ENCODE measurements at regions not wholly inside any gene's neighbourhood (a gene's known extent, or its start where the extent isn't known, plus 50 kb on each side); places are given as distances from the start of the nearest gene placed in this dataset.

DNA sequence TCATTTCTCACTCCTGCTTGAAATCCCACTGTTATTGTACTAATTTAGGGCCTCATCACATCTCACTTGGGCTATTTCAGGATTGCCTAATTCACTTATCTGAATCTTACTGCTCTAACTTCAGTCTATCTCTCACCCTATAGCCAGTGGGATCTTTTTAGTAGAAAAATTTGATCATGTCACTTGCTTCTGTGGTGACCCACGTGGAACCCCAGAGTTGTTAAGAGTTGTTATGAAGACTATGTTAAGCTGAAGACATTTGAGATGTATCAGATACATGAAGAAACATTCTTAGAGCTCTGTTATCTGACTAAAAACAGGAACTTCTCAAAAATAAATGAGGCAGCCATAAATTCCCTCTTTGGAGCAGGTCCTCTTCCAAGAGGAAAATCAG is 1375.6 kb upstream of the TENM4 start:
- ChIA-PET POLR2A (interaction anchor here (1.0 to 3.7 kb wide), 2 partner anchors 21 to 26 kb away, joined by 6 to 17 read pairs; no protein-coding TSS in a partner anchor), RAD21 (ENCODE audit: unreplicated experiment) (interaction anchor here (0.6 to 2.0 kb wide), 4 partner anchors 16 to 30 kb away, joined by 3 to 9 read pairs (median 6); no protein-coding TSS in a partner anchor)

More for the DNA sequence above, 1375.6 kb upstream of the TENM4 start:
- Histone ChIP-seq H3K9ac (ENCODE audit: control insufficient read depth, insufficient read depth, low read length) (no peak overlapping the region), H4K20me1 (ENCODE audit: control insufficient read depth, insufficient read depth) (no peaks in the 10 kb centered on the region), H2AFZ (ENCODE audit: control insufficient read depth, low read depth, low read length) (peak overlapping the region; percentile 85), H3K36me3 (ENCODE audit: control insufficient read depth in 2 of 2, insufficient read depth in 2 of 2, low read length in 1 of 2) (no peaks in the 10 kb centered on the region), H3K4me1 (ENCODE audit: control insufficient read depth, insufficient read depth, low read length) (peaks cover 17% of the 10 kb centered on the region), H3K27me3 (replicated peaks in 1 of 2; ENCODE audit: control insufficient read depth in 2 of 2, insufficient read depth in 2 of 2, low read length in 1 of 2) (no peaks in the 10 kb centered on the region), H3K4me3 (peak overlapping the region; percentile 46; the same call in 1 of the 2 replicates), H3K4me2 (ENCODE audit: control insufficient read depth, insufficient read depth) (peak overlapping the region; percentile 77; the same call in 1 of the 2 replicates), H3K9me3 (replicated peaks; ENCODE audit: control insufficient read depth, insufficient read depth, low read length) (no peaks in the 10 kb centered on the region), H3K27ac (ENCODE audit: control insufficient read depth, insufficient read depth) (peak overlapping the region; percentile 79), H3K79me2 (ENCODE audit: control insufficient read depth, insufficient read depth, low read length) (no peaks in the 10 kb centered on the region)
- BruUV-seq (replicated peaks) = no TSS peak
- WGBS (ENCODE audit: insufficient coverage, insufficient replicate concordance, low lambda C conversion rate, missing lambda C conversion rate) = 0% methylated on average over 1 of the region's 1 CpG
- ATAC-seq = peak; percentile 77
- no peak for DNase-seq (ENCODE audit: low read depth, low spot score)
- in situ Hi-C loops (cut with MboI) = no loop called here
- TF ChIP-seq CREB1 (IDR thresholded peaks at IDR 0.05; ENCODE audit: low read depth) = 0 out of 2 replicates have a peak, but pooled peaks have one; percentile 12
- TF ChIP-seq, protein P1, sequence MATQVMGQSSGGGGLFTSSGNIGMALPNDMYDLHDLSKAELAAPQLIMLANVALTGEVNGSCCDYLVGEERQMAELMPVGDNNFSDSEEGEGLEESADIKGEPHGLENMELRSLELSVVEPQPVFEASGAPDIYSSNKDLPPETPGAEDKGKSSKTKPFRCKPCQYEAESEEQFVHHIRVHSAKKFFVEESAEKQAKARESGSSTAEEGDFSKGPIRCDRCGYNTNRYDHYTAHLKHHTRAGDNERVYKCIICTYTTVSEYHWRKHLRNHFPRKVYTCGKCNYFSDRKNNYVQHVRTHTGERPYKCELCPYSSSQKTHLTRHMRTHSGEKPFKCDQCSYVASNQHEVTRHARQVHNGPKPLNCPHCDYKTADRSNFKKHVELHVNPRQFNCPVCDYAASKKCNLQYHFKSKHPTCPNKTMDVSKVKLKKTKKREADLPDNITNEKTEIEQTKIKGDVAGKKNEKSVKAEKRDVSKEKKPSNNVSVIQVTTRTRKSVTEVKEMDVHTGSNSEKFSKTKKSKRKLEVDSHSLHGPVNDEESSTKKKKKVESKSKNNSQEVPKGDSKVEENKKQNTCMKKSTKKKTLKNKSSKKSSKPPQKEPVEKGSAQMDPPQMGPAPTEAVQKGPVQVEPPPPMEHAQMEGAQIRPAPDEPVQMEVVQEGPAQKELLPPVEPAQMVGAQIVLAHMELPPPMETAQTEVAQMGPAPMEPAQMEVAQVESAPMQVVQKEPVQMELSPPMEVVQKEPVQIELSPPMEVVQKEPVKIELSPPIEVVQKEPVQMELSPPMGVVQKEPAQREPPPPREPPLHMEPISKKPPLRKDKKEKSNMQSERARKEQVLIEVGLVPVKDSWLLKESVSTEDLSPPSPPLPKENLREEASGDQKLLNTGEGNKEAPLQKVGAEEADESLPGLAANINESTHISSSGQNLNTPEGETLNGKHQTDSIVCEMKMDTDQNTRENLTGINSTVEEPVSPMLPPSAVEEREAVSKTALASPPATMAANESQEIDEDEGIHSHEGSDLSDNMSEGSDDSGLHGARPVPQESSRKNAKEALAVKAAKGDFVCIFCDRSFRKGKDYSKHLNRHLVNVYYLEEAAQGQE (IDR thresholded peaks at IDR 0.05; ENCODE audit: low read depth, low read length) = no peak
- TF ChIP-seq SPI1 (IDR thresholded peaks at IDR 0.05; ENCODE audit: borderline replicate concordance, insufficient read depth, low read depth, low read length) = no peak
- peak; percentile 48; the same call in 1 of the 2 replicates for TF ChIP-seq NFIC (IDR thresholded peaks at IDR 0.05; ENCODE audit: low read depth, low read length)
- TF ChIP-seq CREM (IDR thresholded peaks at IDR 0.05; ENCODE audit: low read depth) = peak; percentile 4; the same call in 1 of the 2 replicates
- TF ChIP-seq JUNB (IDR thresholded peaks at IDR 0.05) = 0 out of 2 replicates have a peak, but pooled peaks have one; percentile 11
- ChIA-PET CTCF (interaction anchor here (0.6 to 1.2 kb wide), 5 partner anchors 11 to 201 kb away, joined by 3 to 5 read pairs (median 3); no protein-coding TSS in a partner anchor), SMC1A (ENCODE audit: uncharacterized antibody, unreplicated experiment) (interaction anchor here (0.7 to 2.8 kb wide), 9 partner anchors 12 to 90 kb away, joined by 3 to 27 read pairs (median 8); no protein-coding TSS in a partner anchor)
- FAIRE-seq = no peak
- intact Hi-C loops (cut with micrococcal nuclease; ENCODE audit: unreplicated experiment) = loop anchor here (2.0 to 5.0 kb wide), 2 partner anchors 30 to 81 kb away; no protein-coding TSS in a partner anchor
